A673 (cell line): ENCODE measurements at regions not wholly inside any gene's neighbourhood (a gene's known extent, or its start where the extent isn't known, plus 50 kb on each side); places are given as distances from the start of the nearest gene placed in this dataset.

ENCODE experiments used
- EZH2 ChIP-seq: fragments of 200-600 bp; sonication (generic); IDR thresholded peaks from 2 replicates; pipeline ENCODE4 v1.6.1; 2017; ENCODE audit warnings: borderline replicate concordance, low read depth, mild to moderate bottlenecking, mixed read lengths, antibody characterized with exemption, low read length; ENCODE audit not compliant: poor library complexity, severe bottlenecking
- TF ChIP-seq, protein P1 (sequence below): fragments of 300-800, 200-600 bp; sonication (generic); conservative IDR thresholded peaks from 2 replicates; pipeline ENCODE4 v1.5.1; 2017; ENCODE audit warnings: low read depth, mild to moderate bottlenecking, antibody characterized with exemption, low read length, moderate library complexity, mixed read lengths

DNA sequence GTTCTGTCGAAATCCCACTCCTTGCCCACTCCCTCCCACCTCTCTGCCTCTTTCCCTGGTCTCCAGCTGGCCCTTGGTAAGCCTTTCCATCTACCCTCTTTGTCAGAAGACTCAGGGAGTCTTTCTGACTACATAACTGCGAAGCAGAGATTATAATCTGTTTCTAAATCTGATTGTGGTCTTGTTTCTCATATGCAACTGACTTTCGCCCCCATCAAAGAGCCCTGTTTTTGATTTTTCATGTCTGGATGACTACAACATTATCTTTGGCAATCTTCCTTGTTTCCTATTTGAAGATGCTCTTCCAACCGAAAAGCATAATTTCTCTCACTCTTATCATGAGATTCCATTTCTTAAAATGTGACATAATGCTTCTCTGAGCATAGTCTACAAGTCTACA is 218.2 kb upstream of the ADAMTSL1 start:
- TF ChIP-seq, protein P1, sequence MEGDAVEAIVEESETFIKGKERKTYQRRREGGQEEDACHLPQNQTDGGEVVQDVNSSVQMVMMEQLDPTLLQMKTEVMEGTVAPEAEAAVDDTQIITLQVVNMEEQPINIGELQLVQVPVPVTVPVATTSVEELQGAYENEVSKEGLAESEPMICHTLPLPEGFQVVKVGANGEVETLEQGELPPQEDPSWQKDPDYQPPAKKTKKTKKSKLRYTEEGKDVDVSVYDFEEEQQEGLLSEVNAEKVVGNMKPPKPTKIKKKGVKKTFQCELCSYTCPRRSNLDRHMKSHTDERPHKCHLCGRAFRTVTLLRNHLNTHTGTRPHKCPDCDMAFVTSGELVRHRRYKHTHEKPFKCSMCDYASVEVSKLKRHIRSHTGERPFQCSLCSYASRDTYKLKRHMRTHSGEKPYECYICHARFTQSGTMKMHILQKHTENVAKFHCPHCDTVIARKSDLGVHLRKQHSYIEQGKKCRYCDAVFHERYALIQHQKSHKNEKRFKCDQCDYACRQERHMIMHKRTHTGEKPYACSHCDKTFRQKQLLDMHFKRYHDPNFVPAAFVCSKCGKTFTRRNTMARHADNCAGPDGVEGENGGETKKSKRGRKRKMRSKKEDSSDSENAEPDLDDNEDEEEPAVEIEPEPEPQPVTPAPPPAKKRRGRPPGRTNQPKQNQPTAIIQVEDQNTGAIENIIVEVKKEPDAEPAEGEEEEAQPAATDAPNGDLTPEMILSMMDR: no peak
- TF ChIP-seq EZH2: no peak
